ENCODE measurements at regions not wholly inside any gene's neighbourhood (a gene's known extent, or its start where the extent isn't known, plus 50 kb on each side); places are given as distances from the start of the nearest gene placed in this dataset.

DNA sequence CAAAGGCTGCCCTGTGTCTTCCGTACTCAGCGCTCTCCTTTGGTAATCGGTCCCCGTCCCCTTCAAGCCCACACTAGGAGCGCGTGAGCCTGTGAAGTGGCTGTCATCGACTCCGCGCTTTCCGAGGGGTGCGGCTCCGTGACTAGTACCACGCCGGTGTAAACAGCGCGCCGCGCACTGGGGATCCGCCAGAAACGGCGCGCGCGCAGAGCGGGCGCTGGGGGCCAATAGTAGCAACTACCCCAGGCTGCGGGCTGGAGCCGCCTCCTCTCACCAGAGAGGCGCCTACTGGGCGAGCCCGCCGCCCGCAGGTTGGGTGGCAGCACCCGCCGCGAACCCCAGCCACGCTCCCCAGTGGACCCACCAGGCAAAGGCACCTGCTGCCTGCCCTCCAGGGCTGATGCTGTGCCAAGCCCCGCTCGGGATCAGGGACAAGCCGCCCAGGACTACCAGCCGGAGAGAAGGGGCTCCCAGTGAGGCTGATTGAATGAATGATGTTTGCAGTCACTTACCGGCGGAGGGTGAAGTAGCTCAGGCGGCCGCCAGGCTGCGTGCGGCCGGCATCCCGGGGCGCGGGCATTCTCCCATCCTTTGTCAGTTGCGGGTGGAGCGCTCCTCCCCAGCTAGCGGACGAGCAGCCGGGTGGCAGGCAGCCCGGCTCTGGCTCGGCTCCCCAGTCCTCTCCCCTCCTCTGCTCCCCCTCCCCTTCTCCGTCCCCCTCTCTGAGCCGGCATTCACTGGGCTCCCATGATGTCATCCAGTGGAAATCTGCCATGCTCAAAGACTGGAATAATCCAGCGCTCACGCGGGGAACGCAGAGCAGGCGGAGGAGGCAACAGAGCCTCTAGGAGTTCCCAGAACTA lies 370.3 kb upstream of the SMIM31 start:
- WGBS, 2 experiments (ENCODE audit: insufficient coverage in 1 of 2, insufficient read length in 1 of 2): 2% methylated on average over 24 to 65 of the region's 65 CpGs
- TF ChIP-seq, protein P1, sequence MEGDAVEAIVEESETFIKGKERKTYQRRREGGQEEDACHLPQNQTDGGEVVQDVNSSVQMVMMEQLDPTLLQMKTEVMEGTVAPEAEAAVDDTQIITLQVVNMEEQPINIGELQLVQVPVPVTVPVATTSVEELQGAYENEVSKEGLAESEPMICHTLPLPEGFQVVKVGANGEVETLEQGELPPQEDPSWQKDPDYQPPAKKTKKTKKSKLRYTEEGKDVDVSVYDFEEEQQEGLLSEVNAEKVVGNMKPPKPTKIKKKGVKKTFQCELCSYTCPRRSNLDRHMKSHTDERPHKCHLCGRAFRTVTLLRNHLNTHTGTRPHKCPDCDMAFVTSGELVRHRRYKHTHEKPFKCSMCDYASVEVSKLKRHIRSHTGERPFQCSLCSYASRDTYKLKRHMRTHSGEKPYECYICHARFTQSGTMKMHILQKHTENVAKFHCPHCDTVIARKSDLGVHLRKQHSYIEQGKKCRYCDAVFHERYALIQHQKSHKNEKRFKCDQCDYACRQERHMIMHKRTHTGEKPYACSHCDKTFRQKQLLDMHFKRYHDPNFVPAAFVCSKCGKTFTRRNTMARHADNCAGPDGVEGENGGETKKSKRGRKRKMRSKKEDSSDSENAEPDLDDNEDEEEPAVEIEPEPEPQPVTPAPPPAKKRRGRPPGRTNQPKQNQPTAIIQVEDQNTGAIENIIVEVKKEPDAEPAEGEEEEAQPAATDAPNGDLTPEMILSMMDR (conservative IDR thresholded peaks at IDR 0.05): peak; percentile 69
- Histone ChIP-seq H3K4me3 (ENCODE audit: low read length) (peak overlapping the region; percentile 80), H3K27ac (ENCODE audit: low read depth, low read length) (no peak overlapping the region), H3K27me3 (ENCODE audit: control insufficient read depth, insufficient read depth, low read length, poor library complexity, severe bottlenecking) (peaks cover 50% of the 10 kb centered on the region), H3K9me3 (ENCODE audit: control insufficient read depth, low read length) (no peaks in the 10 kb centered on the region), H3K4me1 (ENCODE audit: control insufficient read depth, insufficient read depth, low read length) (no peaks in the 10 kb centered on the region), H3K36me3 (ENCODE audit: control insufficient read depth, insufficient read depth, low read length) (no peaks in the 10 kb centered on the region), H3K9ac (ENCODE audit: extremely low read depth, low read length, poor library complexity, severe bottlenecking) (no peak overlapping the region)
- peaks cover 50% of the 10 kb centered on the region for H3K27me3 Mint-ChIP-seq (ENCODE audit: insufficient read depth)
- peak overlapping the region; percentile 70 for H3K4me3 Mint-ChIP-seq
- no peaks in the 10 kb centered on the region for H3K9me3 Mint-ChIP-seq
- DNase-seq: peak; percentile 86
- no peaks in the 10 kb centered on the region for H3K36me3 Mint-ChIP-seq (ENCODE audit: low read depth)
- H3K4me1 Mint-ChIP-seq: peaks cover 4% of the 10 kb centered on the region
- H3K27ac Mint-ChIP-seq: no peak overlapping the region

DNA sequence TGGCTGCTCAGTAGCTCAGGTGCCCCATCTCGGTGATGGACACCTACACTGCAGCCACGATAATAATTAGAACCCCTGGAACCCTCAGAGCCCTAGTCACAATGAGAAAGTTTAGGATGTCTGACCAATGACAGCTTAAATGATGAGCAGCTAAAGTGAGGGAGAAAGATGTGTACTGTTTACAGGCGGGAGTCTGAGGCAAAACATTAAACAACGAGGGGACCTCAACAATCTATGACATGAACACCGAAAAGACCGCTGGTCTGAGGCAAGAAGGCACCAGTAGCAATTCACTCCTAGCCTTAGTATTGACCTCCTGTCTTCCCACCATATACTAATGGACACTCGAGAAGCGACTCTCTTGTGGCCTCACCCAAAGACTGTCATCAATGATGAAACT lies 369.5 kb upstream of the SMIM31 start:
- Mint-ChIP-seq H3K27me3 (ENCODE audit: insufficient read depth) (peaks cover 50% of the 10 kb centered on the region), H3K9me3 (no peaks in the 10 kb centered on the region), H3K4me1 (peaks cover 4% of the 10 kb centered on the region), H3K27ac (no peak overlapping the region), H3K4me3 (peak overlapping the region; percentile 70), H3K36me3 (ENCODE audit: low read depth) (no peaks in the 10 kb centered on the region)
- WGBS, 2 experiments (ENCODE audit: insufficient coverage in 1 of 2, insufficient read length in 1 of 2): 88 to 94% methylated on average over 6 to 8 of the region's 8 CpGs
- TF ChIP-seq, protein P1 (conservative IDR thresholded peaks at IDR 0.05): no peak
- Histone ChIP-seq H3K4me1 (ENCODE audit: control insufficient read depth, insufficient read depth, low read length) (no peaks in the 10 kb centered on the region), H3K27me3 (ENCODE audit: control insufficient read depth, insufficient read depth, low read length, poor library complexity, severe bottlenecking) (peaks cover 50% of the 10 kb centered on the region), H3K9ac (ENCODE audit: extremely low read depth, low read length, poor library complexity, severe bottlenecking) (no peak overlapping the region), H3K9me3 (ENCODE audit: control insufficient read depth, low read length) (no peaks in the 10 kb centered on the region), H3K36me3 (ENCODE audit: control insufficient read depth, insufficient read depth, low read length) (no peaks in the 10 kb centered on the region), H3K27ac (ENCODE audit: low read depth, low read length) (no peak overlapping the region), H3K4me3 (ENCODE audit: low read length) (no peak overlapping the region)
- no peak for DNase-seq

DNA sequence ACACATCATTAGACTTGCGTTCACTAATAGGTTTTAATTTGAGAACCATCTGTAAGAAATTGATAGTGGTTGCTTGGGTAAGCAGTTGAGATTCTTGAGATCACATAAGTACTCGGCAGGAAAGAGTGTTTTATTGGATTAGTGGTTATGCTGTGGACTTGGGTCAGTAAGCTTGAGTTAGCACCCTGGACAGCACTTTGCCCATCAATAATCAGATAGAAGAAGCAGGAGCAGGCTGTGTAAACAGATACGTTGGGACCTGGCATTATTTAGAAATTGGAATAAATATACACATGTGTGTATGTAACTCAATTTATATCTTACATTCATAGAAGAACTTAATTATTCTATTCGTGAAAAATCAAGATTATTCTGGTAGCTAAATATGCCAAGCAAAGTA lies 357.5 kb upstream of the SMIM31 start:
- Mint-ChIP-seq H3K27me3 (ENCODE audit: insufficient read depth) (no peaks in the 10 kb centered on the region), H3K4me1 (no peaks in the 10 kb centered on the region), H3K27ac (no peak overlapping the region), H3K9me3 (no peaks in the 10 kb centered on the region), H3K36me3 (ENCODE audit: low read depth) (no peaks in the 10 kb centered on the region), H3K4me3 (no peak overlapping the region)
- Histone ChIP-seq H3K4me1 (ENCODE audit: control insufficient read depth, insufficient read depth, low read length) (no peaks in the 10 kb centered on the region), H3K9me3 (ENCODE audit: control insufficient read depth, low read length) (no peaks in the 10 kb centered on the region), H3K9ac (ENCODE audit: extremely low read depth, low read length, poor library complexity, severe bottlenecking) (no peak overlapping the region), H3K27me3 (ENCODE audit: control insufficient read depth, insufficient read depth, low read length, poor library complexity, severe bottlenecking) (no peaks in the 10 kb centered on the region), H3K36me3 (ENCODE audit: control insufficient read depth, insufficient read depth, low read length) (no peaks in the 10 kb centered on the region), H3K27ac (ENCODE audit: low read depth, low read length) (no peak overlapping the region), H3K4me3 (ENCODE audit: low read length) (no peak overlapping the region)
- DNase-seq: no peak
- 93 to 94% methylated on average over 2 to 3 of the region's 4 CpGs for WGBS, 2 experiments (ENCODE audit: insufficient coverage in 1 of 2, insufficient read length in 1 of 2)
- TF ChIP-seq, protein P1 (conservative IDR thresholded peaks at IDR 0.05): no peak
